Right lobe of liver (tissue), 6 donors: ENCODE measurements at regions not wholly inside any gene's neighbourhood (a gene's known extent, or its start where the extent isn't known, plus 50 kb on each side); places are given as distances from the start of the nearest gene placed in this dataset.

Source experiments
- ATAC-seq, 4 donors: fragments of 200-7000 bp; cut with Tn5 transposase; one replicate each; pipeline ENCODE4 v1.9.1; 2020; ENCODE audit warnings: mild to moderate bottlenecking in 4 of 4, moderate library complexity in 4 of 4
- DNase-seq, 3 donors: peaks; one replicate each; pipeline ENCODE4 v3.0.0-alpha.2; 2020
- H3K27ac ChIP-seq, 3 donors: fragments of 200-600 bp; one replicate each; pipeline ENCODE4 v1.8.0; 2022
- H3K27me3 ChIP-seq, 2 donors: fragments of 200-600 bp; one replicate each; pipeline ENCODE4 v1.8.0; 2022
- H3K36me3 ChIP-seq, 4 donors: fragments of 200-600 bp; sonication (generic) in 1 of 4; one replicate each; pipeline versions ENCODE4 v1.5.1 to v1.8.0; 2017 to 2022; ENCODE audit warnings: control low read depth in 1 of 4
- H3K4me1 ChIP-seq, 4 donors: fragments of 200-600 bp; sonication (generic) in 1 of 4; one replicate each; pipeline versions ENCODE4 v1.5.1 to v1.8.0; 2017 to 2022; ENCODE audit warnings: control low read depth in 1 of 4
- H3K4me3 ChIP-seq, 3 donors: fragments of 200-600 bp; one replicate each; pipeline ENCODE4 v1.8.0; 2022
- H3K9me3 ChIP-seq, 4 donors: fragments of 200-600 bp; sonication (generic) in 1 of 4; one replicate each; pipeline versions ENCODE4 v1.5.1 to v1.8.0; 2017 to 2022; ENCODE audit warnings: control low read depth in 1 of 4
- POLR2A ChIP-seq: fragments of 450-650 bp; IDR thresholded peaks from one replicate; pipeline ENCODE4 v1.6.1; 2017; ENCODE audit warnings: antibody characterized with exemption, mild to moderate bottlenecking
- WGBS: methylation state at CpG from one replicate; pipeline ENCODE4 v1.1.6; 2018; ENCODE audit warnings: low coverage, low lambda C conversion rate; ENCODE audit not compliant: insufficient coverage; ENCODE audit errors: missing lambda C conversion rate; 5-methylcytosine and 5-hydroxymethylcytosine counted together
- intact Hi-C, 2 donors: fragments of 100-400 bp; cut with DNase I; formaldehyde crosslinking; loops; one replicate each; pipeline versions ENCODE4 v1.11.2 to v1.14.1; 2022
- TF ChIP-seq, protein P1 (sequence below), 4 donors: fragments of 200-600 bp in 3 of 4; fragments of 450-650 bp in 1 of 4; IDR thresholded peaks; one replicate each; pipeline versions ENCODE4 v1.5.1 to v1.8.0; 2016 to 2022; ENCODE audit warnings: antibody characterized with exemption in 4 of 4, mild to moderate bottlenecking in 2 of 4
- donor health status: DM: no; HTN: yes; CAD: no.
- donor health status: DM: no; HTN: no; CAD: no.
- donor health status: DM: no; HTN: no; CAD: no.
- donor health status: DM: no; HTN: yes; CAD: no.
- donor health status: DM: no; HTN: yes; CAD: no.

DNA sequence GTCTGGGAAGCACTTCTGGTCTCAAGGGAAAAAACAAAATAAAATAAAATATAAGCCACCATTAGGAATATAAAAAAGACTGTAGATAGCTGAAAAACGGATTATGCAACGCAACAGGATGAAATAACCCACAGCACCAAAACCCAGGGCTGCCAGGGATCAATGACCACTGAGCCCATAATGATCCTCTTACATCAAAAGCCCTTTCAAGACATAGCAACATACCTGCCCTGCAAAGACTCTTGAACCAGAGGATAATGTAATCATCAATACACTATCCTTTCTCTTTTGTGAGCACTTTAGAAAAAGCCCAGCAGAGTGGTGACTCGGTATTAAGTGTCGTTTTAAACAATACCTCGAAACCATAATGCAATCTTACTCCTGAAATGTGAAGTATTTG, 235.0 kb upstream of the SOX21 start:
- intact Hi-C loops: no loop called here
- Histone ChIP-seq H3K4me1 (no peaks in the 10 kb centered on the region), H3K36me3 (no peaks in the 10 kb centered on the region), H3K27me3 (no peaks in the 10 kb centered on the region), H3K4me3 (no peak overlapping the region), H3K27ac (no peak overlapping the region), H3K9me3 (no peaks in the 10 kb centered on the region)
- ATAC-seq (no peak), DNase-seq (no peak)
- TF ChIP-seq, protein P1, sequence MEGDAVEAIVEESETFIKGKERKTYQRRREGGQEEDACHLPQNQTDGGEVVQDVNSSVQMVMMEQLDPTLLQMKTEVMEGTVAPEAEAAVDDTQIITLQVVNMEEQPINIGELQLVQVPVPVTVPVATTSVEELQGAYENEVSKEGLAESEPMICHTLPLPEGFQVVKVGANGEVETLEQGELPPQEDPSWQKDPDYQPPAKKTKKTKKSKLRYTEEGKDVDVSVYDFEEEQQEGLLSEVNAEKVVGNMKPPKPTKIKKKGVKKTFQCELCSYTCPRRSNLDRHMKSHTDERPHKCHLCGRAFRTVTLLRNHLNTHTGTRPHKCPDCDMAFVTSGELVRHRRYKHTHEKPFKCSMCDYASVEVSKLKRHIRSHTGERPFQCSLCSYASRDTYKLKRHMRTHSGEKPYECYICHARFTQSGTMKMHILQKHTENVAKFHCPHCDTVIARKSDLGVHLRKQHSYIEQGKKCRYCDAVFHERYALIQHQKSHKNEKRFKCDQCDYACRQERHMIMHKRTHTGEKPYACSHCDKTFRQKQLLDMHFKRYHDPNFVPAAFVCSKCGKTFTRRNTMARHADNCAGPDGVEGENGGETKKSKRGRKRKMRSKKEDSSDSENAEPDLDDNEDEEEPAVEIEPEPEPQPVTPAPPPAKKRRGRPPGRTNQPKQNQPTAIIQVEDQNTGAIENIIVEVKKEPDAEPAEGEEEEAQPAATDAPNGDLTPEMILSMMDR (IDR thresholded peaks at IDR 0.05): no peak
- TF ChIP-seq POLR2A: no peak
- WGBS: 56% methylated on average over 4 of the region's 5 CpGs

DNA sequence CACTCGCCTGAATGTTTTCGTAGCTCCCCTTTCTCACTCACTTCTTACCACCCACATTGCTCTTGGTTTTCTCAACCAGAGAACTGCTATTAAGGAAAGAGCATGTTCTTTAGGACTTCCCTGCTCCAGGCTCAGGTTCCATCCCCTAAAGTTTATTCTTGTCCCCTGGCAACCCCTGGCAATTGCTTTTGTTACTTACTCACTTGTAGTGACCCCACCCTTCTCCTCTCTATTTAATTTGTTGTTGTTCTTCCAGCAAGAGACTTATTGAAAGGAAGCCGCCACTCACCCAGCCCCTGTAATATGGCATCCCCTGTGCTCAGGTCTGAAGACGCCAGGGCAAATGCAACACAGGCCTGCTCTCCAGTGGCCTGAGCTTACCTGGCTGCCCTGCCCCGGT, 233.7 kb upstream of the SOX21 start:
- DNase-seq (no peak), ATAC-seq (no peak)
- Histone ChIP-seq H3K4me1 (no peaks in the 10 kb centered on the region), H3K27ac (no peak overlapping the region), H3K36me3 (no peaks in the 10 kb centered on the region), H3K9me3 (no peaks in the 10 kb centered on the region), H3K27me3 (no peaks in the 10 kb centered on the region), H3K4me3 (no peak overlapping the region)
- TF ChIP-seq, protein P1 (IDR thresholded peaks at IDR 0.05): no peak
- TF ChIP-seq POLR2A: no peak
- intact Hi-C loops: no loop called here
- WGBS: 81% methylated on average over 5 of the region's 5 CpGs

DNA sequence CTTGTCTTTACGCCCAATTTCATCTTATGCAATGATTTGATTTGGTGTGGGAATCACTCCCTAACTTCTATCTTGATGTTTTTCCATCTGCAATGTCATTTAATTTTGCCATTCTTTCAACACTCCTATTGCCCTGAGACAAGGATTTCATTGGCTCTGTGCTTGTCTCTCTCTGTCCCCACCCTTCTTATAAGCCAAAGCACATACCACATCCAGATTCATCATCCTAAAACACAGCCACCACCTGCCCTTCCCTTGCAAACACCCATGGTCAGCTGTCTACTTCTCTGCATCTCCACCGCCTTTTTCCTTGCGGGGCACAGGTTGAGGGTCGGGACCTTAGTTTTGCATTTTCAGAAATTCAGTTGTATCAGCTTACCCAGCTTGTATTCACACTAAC, 225.8 kb upstream of the SOX21 start:
- H3K27ac ChIP-seq: no peak overlapping the region
- H3K27me3 ChIP-seq: no peaks in the 10 kb centered on the region
- H3K36me3 ChIP-seq: no peaks in the 10 kb centered on the region
- no peak for DNase-seq
- TF ChIP-seq POLR2A: no peak
- TF ChIP-seq, protein P1 (IDR thresholded peaks at IDR 0.05): no peak
- H3K4me1 ChIP-seq: no peaks in the 10 kb centered on the region
- no peak for ATAC-seq
- H3K4me3 ChIP-seq: no peak overlapping the region
- intact Hi-C loops: no loop called here
- 74% methylated on average over 4 of the region's 4 CpGs for WGBS
- no peaks in the 10 kb centered on the region for H3K9me3 ChIP-seq

DNA sequence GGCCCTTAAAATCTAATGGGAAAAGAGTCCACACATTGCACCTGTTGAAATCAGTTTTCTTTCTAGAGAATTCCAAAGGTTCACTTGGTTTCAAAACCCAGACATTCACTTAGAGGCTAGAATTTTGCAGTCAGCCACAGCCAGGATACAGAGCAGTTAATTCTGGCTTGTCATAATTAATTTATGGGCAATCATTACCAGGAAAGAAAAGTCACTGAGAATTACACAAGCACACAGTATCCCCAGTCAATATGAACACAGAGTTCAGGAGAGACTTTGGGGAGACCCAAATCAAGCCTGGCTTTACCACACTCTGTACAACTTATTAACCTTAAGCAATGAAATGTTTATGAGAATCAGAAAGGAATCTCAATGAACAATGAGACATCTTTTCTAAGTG, 224.3 kb upstream of the SOX21 start:
- Histone ChIP-seq H3K36me3 (no peaks in the 10 kb centered on the region), H3K27me3 (no peaks in the 10 kb centered on the region), H3K27ac (no peak overlapping the region), H3K9me3 (no peaks in the 10 kb centered on the region), H3K4me3 (no peak overlapping the region), H3K4me1 (no peaks in the 10 kb centered on the region)
- TF ChIP-seq POLR2A: no peak
- TF ChIP-seq, protein P1 (IDR thresholded peaks at IDR 0.05): no peak
- DNase-seq (no peak), ATAC-seq (no peak)
- intact Hi-C loops: no loop called here

DNA sequence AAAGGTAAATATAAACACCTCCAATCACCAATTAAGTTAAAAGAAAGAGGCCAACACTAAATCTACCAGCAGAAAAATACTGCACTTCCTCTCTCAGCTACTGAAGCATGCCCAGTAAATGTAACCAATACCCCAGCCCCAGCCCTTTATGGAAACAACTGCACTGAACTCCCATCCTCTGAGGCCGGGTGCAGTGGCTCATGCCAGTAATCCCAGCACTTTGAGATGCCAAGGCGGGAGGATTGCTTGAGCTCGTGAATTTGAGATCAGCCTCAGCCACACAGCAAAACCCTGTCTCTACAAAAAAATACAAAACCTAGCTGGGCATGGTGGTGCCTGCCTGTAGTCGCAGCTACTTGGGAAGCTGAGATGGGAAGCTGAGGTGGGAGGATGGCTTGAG, 221.6 kb upstream of the SOX21 start:
- no peak overlapping the region for H3K4me3 ChIP-seq
- ATAC-seq (no peak), DNase-seq (no peak)
- no peaks in the 10 kb centered on the region for H3K4me1 ChIP-seq
- intact Hi-C loops: no loop called here
- no peak overlapping the region for H3K27ac ChIP-seq
- TF ChIP-seq, protein P1 (IDR thresholded peaks at IDR 0.05): no peak
- TF ChIP-seq POLR2A: no peak
- no peaks in the 10 kb centered on the region for H3K9me3 ChIP-seq
- H3K27me3 ChIP-seq: no peaks in the 10 kb centered on the region
- WGBS: 54% methylated on average over 3 of the region's 4 CpGs
- no peaks in the 10 kb centered on the region for H3K36me3 ChIP-seq
